NCI-H2029 (cell line): ENCODE measurements at regions not wholly inside any gene's neighbourhood (a gene's known extent, or its start where the extent isn't known, plus 50 kb on each side); places are given as distances from the start of the nearest gene placed in this dataset.
"Not testable (repeated sequence)": the region's sequence is repeated elsewhere in the genome, so short reads cannot be mapped to it uniquely, and the experiment has no call there.

ENCODE experiments used
- DNase-seq: peaks from one replicate; lab custom pipeline; 2025; lab: John Stamatoyannopoulos, UW

- DNase-seq, result not testable (repeated sequence)
Measured at GRCh38 chr4:102210806-102211205, 134.5 kb downstream of the SLC39A8 start.

GRCh38 chr4:102204634-102205033, 140.6 kb downstream of the SLC39A8 start:
- DNase-seq, result not testable (repeated sequence)

GRCh38 chr4:102196221-102196620, 149.1 kb downstream of the SLC39A8 start:
- DNase-seq, result no peak

GRCh38 chr4:102193145-102193544, 152.1 kb downstream of the SLC39A8 start:
- DNase-seq, result no peak

- DNase-seq, result no peak
Measured at GRCh38 chr4:102180046-102180445, 165.2 kb downstream of the SLC39A8 start.

- DNase-seq, result no peak
Measured at GRCh38 chr4:102174719-102175189, 170.5 kb downstream of the SLC39A8 start.

GRCh38 chr4:102172341-102172740, 172.9 kb downstream of the SLC39A8 start:
- no peak for DNase-seq

GRCh38 chr4:102170910-102171309, 174.4 kb downstream of the SLC39A8 start:
- DNase-seq, result no peak

- peak; percentile 52 for DNase-seq
Measured at GRCh38 chr4:102169345-102169744, 175.9 kb downstream of the SLC39A8 start.

GRCh38 chr4:102168580-102168979, 176.7 kb downstream of the SLC39A8 start:
- no peak for DNase-seq

- no peak for DNase-seq
Measured at GRCh38 chr4:102165584-102165983, 179.7 kb downstream of the SLC39A8 start.

- DNase-seq, result no peak
Measured at GRCh38 chr4:102163404-102164140, 181.7 kb downstream of the SLC39A8 start.

GRCh38 chr4:102157984-102158383, 187.3 kb downstream of the SLC39A8 start:
- DNase-seq, result peak; percentile 40

GRCh38 chr4:102153391-102153790, 191.9 kb downstream of the SLC39A8 start:
- DNase-seq, result no peak

GRCh38 chr4:102151696-102152095, 193.6 kb downstream of the SLC39A8 start:
- no peak for DNase-seq

GRCh38 chr4:102143433-102143832, 201.8 kb downstream of the SLC39A8 start:
- no peak for DNase-seq

- no peak for DNase-seq
Measured at GRCh38 chr4:102141842-102142241, 203.4 kb downstream of the SLC39A8 start.

GRCh38 chr4:102139932-102140331, 205.3 kb downstream of the SLC39A8 start:
- DNase-seq, result no peak

- DNase-seq, result no peak
Measured at GRCh38 chr4:102139132-102139573, 206.1 kb downstream of the SLC39A8 start.

GRCh38 chr4:102137217-102137616, 208.1 kb downstream of the SLC39A8 start:
- no peak for DNase-seq

- DNase-seq, result no peak
Measured at GRCh38 chr4:102129810-102130209, 215.5 kb downstream of the SLC39A8 start.
